Osteoblast (primary cell): ENCODE measurements at regions not wholly inside any gene's neighbourhood (a gene's known extent, or its start where the extent isn't known, plus 50 kb on each side); places are given as distances from the start of the nearest gene placed in this dataset.
A peak's percentile ranks its signal among the peaks of the same experiment; 100 is the strongest.

Source experiments
- DNase-seq: peaks from one replicate; pipeline ENCODE4 v3.0.0; 2011; ENCODE audit warnings: low spot score, mixed read lengths; ENCODE audit not compliant: insufficient read length; ENCODE audit errors: missing footprints
- H2AFZ ChIP-seq: 2 replicates; pipeline ENCODE4 v1.6.0; 2011; ENCODE audit warnings: mild to moderate bottlenecking, low read length
- H3K27ac ChIP-seq: 2 replicates; pipeline ENCODE4 v1.5.1; 2011; ENCODE audit warnings: mild to moderate bottlenecking, low read depth, low read length, moderate library complexity
- H3K27me3 ChIP-seq: 2 replicates; pipeline ENCODE4 v1.6.0; 2012; ENCODE audit warnings: mild to moderate bottlenecking, control low read depth, inconsistent platforms, low read length, moderate library complexity; ENCODE audit not compliant: insufficient read depth
- H3K36me3 ChIP-seq: 2 replicates; pipeline ENCODE4 v1.5.1; 2011; ENCODE audit warnings: mild to moderate bottlenecking, low read length, control low read depth, moderate library complexity; ENCODE audit not compliant: insufficient read depth
- H3K4me1 ChIP-seq: 2 replicates; pipeline ENCODE4 v1.5.1; 2011; ENCODE audit warnings: mild to moderate bottlenecking, low read length, control low read depth, moderate library complexity; ENCODE audit not compliant: insufficient read depth
- H3K4me2 ChIP-seq: 2 replicates; pipeline ENCODE4 v1.6.0; 2011; ENCODE audit warnings: mild to moderate bottlenecking, low read length; ENCODE audit not compliant: insufficient read depth
- H3K4me3 ChIP-seq: fragments of 200-600 bp; sonication (generic); 3 replicates; pipeline ENCODE4 v1.5.1; 2012; ENCODE audit warnings: mild to moderate bottlenecking, low read length, inconsistent platforms; ENCODE audit not compliant: insufficient read depth
- H3K79me2 ChIP-seq: 2 replicates; pipeline ENCODE4 v1.6.0; 2012; ENCODE audit warnings: mild to moderate bottlenecking, low read length, control low read depth, inconsistent platforms; ENCODE audit not compliant: insufficient read depth
- H3K9me3 ChIP-seq: 2 replicates; pipeline ENCODE4 v1.5.1; 2011; ENCODE audit warnings: low read depth, low read length, control low read depth
- H4K20me1 ChIP-seq: 2 replicates; pipeline ENCODE4 v1.6.0; 2012; ENCODE audit warnings: mild to moderate bottlenecking, low read length, control low read depth; ENCODE audit not compliant: insufficient read depth
- CTCF ChIP-seq: IDR thresholded peaks from 2 replicates; pipeline ENCODE4 v1.5.1; 2011; ENCODE audit warnings: mild to moderate bottlenecking, low read depth, low read length, moderate library complexity; ENCODE audit errors: extremely low read depth

GRCh38 chr15:37824717-37825382 is 109.6 kb upstream of the TMCO5A start:
- H3K36me3 ChIP-seq = no peaks in the 10 kb centered on the region
- H3K4me2 ChIP-seq = peak overlapping the region; percentile 49
- peaks cover 12% of the 10 kb centered on the region for H3K4me1 ChIP-seq
- H3K27ac ChIP-seq = peak overlapping the region; percentile 18
- H3K27me3 ChIP-seq = no peaks in the 10 kb centered on the region
- no peaks in the 10 kb centered on the region for H4K20me1 ChIP-seq
- peak; percentile 39 for TF ChIP-seq CTCF
- no peaks in the 10 kb centered on the region for H3K9me3 ChIP-seq
- H3K4me3 ChIP-seq = no peak overlapping the region
- DNase-seq = peak; percentile 89
- peak overlapping the region; percentile 21 for H2AFZ ChIP-seq
- H3K79me2 ChIP-seq = no peaks in the 10 kb centered on the region

GRCh38 chr15:37837276-37837675 is 97.2 kb upstream of the TMCO5A start:
- Histone ChIP-seq H3K4me3 (no peak overlapping the region), H3K79me2 (no peaks in the 10 kb centered on the region), H3K27me3 (no peaks in the 10 kb centered on the region), H3K4me2 (no peak overlapping the region), H4K20me1 (no peaks in the 10 kb centered on the region), H3K4me1 (no peaks in the 10 kb centered on the region), H3K9me3 (no peaks in the 10 kb centered on the region), H2AFZ (no peak overlapping the region), H3K36me3 (no peaks in the 10 kb centered on the region), H3K27ac (no peak overlapping the region)
- DNase-seq = no peak
- no peak for TF ChIP-seq CTCF

- H3K36me3 ChIP-seq = no peaks in the 10 kb centered on the region
- no peak overlapping the region for H3K4me3 ChIP-seq
These were observed 86.7 kb upstream of the TMCO5A start for GRCh38 chr15:37847776-37848175.

GRCh38 chr15:37856109-37856508 is 78.3 kb upstream of the TMCO5A start:
- H3K9me3 ChIP-seq = no peaks in the 10 kb centered on the region
- H3K27me3 ChIP-seq = no peaks in the 10 kb centered on the region
- no peaks in the 10 kb centered on the region for H4K20me1 ChIP-seq
- H2AFZ ChIP-seq = no peak overlapping the region
- H3K4me1 ChIP-seq = no peaks in the 10 kb centered on the region
- H3K27ac ChIP-seq = no peak overlapping the region
- no peak overlapping the region for H3K4me3 ChIP-seq
- H3K36me3 ChIP-seq = no peaks in the 10 kb centered on the region
- H3K4me2 ChIP-seq = no peak overlapping the region
- no peak for DNase-seq
- no peaks in the 10 kb centered on the region for H3K79me2 ChIP-seq
- TF ChIP-seq CTCF = no peak

More at GRCh38 chr15:37847776-37848175, 86.7 kb upstream of the TMCO5A start:
- H3K27ac ChIP-seq = no peak overlapping the region
- no peak overlapping the region for H3K4me2 ChIP-seq
- DNase-seq = no peak
- no peaks in the 10 kb centered on the region for H3K9me3 ChIP-seq
- H4K20me1 ChIP-seq = no peaks in the 10 kb centered on the region
- no peaks in the 10 kb centered on the region for H3K79me2 ChIP-seq
- TF ChIP-seq CTCF = no peak
- H3K27me3 ChIP-seq = no peaks in the 10 kb centered on the region
- no peaks in the 10 kb centered on the region for H3K4me1 ChIP-seq
- H2AFZ ChIP-seq = no peak overlapping the region
